KMS-11 (cell line): ENCODE measurements at regions not wholly inside any gene's neighbourhood (a gene's known extent, or its start where the extent isn't known, plus 50 kb on each side); places are given as distances from the start of the nearest gene placed in this dataset.

ENCODE experiments used
- H2AFZ ChIP-seq: fragments of 200-600 bp; sonication (generic); 2 replicates; pipeline ENCODE4 v1.6.1; 2016; ENCODE audit warnings: antibody characterized with exemption, mixed run types, low read depth
- H3K27ac ChIP-seq: fragments of 200-600 bp; sonication (generic); 2 replicates; pipeline ENCODE4 v1.6.1; 2016; ENCODE audit warnings: mild to moderate bottlenecking, mixed run types
- H3K27me3 ChIP-seq: fragments of 200-600 bp; sonication (generic); 2 replicates; pipeline ENCODE4 v1.6.1; 2017; ENCODE audit warnings: mild to moderate bottlenecking, low read depth, mixed run types, moderate library complexity; ENCODE audit not compliant: insufficient read depth
- H3K36me3 ChIP-seq: fragments of 200-600 bp; sonication (generic); 2 replicates; pipeline ENCODE4 v1.6.1; 2017; ENCODE audit warnings: mild to moderate bottlenecking, mixed run types; ENCODE audit not compliant: insufficient read depth
- H3K4me1 ChIP-seq: fragments of 200-600 bp; sonication (generic); 2 replicates; pipeline ENCODE4 v1.6.1; 2016; ENCODE audit warnings: mild to moderate bottlenecking, low read depth, mixed run types; ENCODE audit not compliant: poor library complexity, severe bottlenecking
- H3K4me2 ChIP-seq: fragments of 200-600 bp; sonication (generic); 2 replicates; pipeline ENCODE4 v1.7.0; 2016; ENCODE audit warnings: mild to moderate bottlenecking, mixed run types
- H3K4me3 ChIP-seq: fragments of 200-600 bp; sonication (generic); IDR thresholded peaks from 2 replicates; pipeline ENCODE4 v1.6.1; 2017; ENCODE audit warnings: low read depth, low read length, mixed read lengths; ENCODE audit not compliant: insufficient read depth
- H3K79me2 ChIP-seq: fragments of 200-600 bp; sonication (generic); 2 replicates; pipeline ENCODE4 v1.6.1; 2016; ENCODE audit warnings: low read depth, mixed run types; ENCODE audit not compliant: insufficient read depth
- H3K9ac ChIP-seq: fragments of 200-600 bp; sonication (generic); 2 replicates; pipeline ENCODE4 v1.6.1; 2016; ENCODE audit warnings: mild to moderate bottlenecking, mixed run types
- H4K20me1 ChIP-seq: fragments of 200-600 bp; sonication (generic); 2 replicates; pipeline ENCODE4 v1.6.1; 2016; ENCODE audit warnings: mild to moderate bottlenecking, mixed run types; ENCODE audit not compliant: insufficient read depth
- TF ChIP-seq, protein P1 (sequence below): fragments of 200-600 bp; sonication (generic); conservative IDR thresholded peaks from 2 replicates; pipeline ENCODE4 v1.6.1; 2017; ENCODE audit warnings: low read depth, mild to moderate bottlenecking, antibody characterized with exemption, low read length, moderate library complexity, mixed read lengths

DNA sequence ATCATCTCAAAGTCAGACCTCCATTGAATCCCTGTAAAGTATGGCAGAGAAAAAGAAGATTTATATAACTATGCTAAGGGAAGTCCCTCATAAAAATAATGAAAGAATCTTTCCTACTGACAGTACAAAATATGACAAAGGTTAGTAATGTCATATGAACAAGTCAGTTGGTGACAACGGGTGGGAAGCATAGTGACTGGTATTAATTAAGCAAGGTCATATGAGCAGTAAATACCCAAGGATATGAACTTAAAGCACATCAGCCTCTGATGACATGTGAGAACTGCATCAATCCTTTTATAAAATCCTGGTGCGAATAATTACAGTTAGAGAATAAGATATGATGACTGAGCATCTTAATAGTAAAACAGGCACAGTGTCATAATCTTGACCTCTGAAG is 364.8 kb upstream of the GALNTL6 start:
- Histone ChIP-seq H3K79me2 (no peaks in the 10 kb centered on the region), H3K27me3 (no peaks in the 10 kb centered on the region), H3K4me1 (no peaks in the 10 kb centered on the region), H3K4me2 (no peak overlapping the region), H3K36me3 (no peaks in the 10 kb centered on the region; the same call in 1 of the 2 replicates), H3K27ac (no peak overlapping the region), H2AFZ (no peak overlapping the region), H3K4me3 (no peak overlapping the region), H4K20me1 (no peaks in the 10 kb centered on the region), H3K9ac (no peak overlapping the region)
- TF ChIP-seq, protein P1, sequence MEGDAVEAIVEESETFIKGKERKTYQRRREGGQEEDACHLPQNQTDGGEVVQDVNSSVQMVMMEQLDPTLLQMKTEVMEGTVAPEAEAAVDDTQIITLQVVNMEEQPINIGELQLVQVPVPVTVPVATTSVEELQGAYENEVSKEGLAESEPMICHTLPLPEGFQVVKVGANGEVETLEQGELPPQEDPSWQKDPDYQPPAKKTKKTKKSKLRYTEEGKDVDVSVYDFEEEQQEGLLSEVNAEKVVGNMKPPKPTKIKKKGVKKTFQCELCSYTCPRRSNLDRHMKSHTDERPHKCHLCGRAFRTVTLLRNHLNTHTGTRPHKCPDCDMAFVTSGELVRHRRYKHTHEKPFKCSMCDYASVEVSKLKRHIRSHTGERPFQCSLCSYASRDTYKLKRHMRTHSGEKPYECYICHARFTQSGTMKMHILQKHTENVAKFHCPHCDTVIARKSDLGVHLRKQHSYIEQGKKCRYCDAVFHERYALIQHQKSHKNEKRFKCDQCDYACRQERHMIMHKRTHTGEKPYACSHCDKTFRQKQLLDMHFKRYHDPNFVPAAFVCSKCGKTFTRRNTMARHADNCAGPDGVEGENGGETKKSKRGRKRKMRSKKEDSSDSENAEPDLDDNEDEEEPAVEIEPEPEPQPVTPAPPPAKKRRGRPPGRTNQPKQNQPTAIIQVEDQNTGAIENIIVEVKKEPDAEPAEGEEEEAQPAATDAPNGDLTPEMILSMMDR = no peak

GRCh38 chr4:171441300-171441941 is 371.8 kb upstream of the GALNTL6 start:
- no peaks in the 10 kb centered on the region for H3K79me2 ChIP-seq
- no peak overlapping the region for H2AFZ ChIP-seq
- H4K20me1 ChIP-seq = no peaks in the 10 kb centered on the region; the same call in 1 of the 2 replicates
- no peak overlapping the region for H3K4me2 ChIP-seq
- H3K27ac ChIP-seq = no peak overlapping the region
- H3K9ac ChIP-seq = no peak overlapping the region
- H3K27me3 ChIP-seq = no peaks in the 10 kb centered on the region
- TF ChIP-seq, protein P1 = no peak
- no peak overlapping the region for H3K4me3 ChIP-seq
- H3K4me1 ChIP-seq = no peaks in the 10 kb centered on the region
- H3K36me3 ChIP-seq = no peaks in the 10 kb centered on the region; the same call in 1 of the 2 replicates

GRCh38 chr4:171433674-171434073 is 379.5 kb upstream of the GALNTL6 start:
- Histone ChIP-seq H4K20me1 (no peaks in the 10 kb centered on the region; the same call in 1 of the 2 replicates), H3K27ac (no peak overlapping the region), H2AFZ (no peak overlapping the region), H3K4me1 (no peaks in the 10 kb centered on the region), H3K9ac (no peak overlapping the region), H3K36me3 (no peaks in the 10 kb centered on the region), H3K4me3 (no peak overlapping the region), H3K4me2 (no peak overlapping the region), H3K79me2 (no peaks in the 10 kb centered on the region), H3K27me3 (no peaks in the 10 kb centered on the region)
- TF ChIP-seq, protein P1 = no peak

DNA sequence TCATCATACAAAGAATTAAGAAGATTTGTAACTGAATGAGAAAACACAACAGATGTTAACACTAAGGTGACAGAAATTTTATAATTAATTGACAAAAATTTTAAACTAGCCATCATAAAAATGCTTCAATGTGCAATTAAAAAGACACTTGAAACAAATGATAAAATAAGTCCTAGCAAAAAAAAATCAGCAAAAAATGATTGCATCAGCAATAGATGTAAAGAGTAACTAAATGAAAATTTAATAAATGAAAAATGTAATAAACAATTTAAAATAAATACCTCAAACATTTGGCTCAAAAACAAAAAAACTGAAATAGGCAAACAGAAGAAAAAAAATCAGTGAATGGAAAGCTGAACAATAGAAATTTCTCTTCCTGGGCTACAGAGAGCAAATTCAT is 380.7 kb upstream of the GALNTL6 start:
- no peak overlapping the region for H3K4me3 ChIP-seq
- no peaks in the 10 kb centered on the region for H3K4me1 ChIP-seq

More for the DNA sequence above, 380.7 kb upstream of the GALNTL6 start:
- TF ChIP-seq, protein P1 = no peak
- no peak overlapping the region for H3K27ac ChIP-seq
- H3K27me3 ChIP-seq = no peaks in the 10 kb centered on the region
- no peak overlapping the region for H2AFZ ChIP-seq
- H3K36me3 ChIP-seq = no peaks in the 10 kb centered on the region
- H4K20me1 ChIP-seq = no peaks in the 10 kb centered on the region; the same call in 1 of the 2 replicates
- H3K79me2 ChIP-seq = no peaks in the 10 kb centered on the region
- H3K9ac ChIP-seq = no peak overlapping the region
- H3K4me2 ChIP-seq = no peak overlapping the region
